ENCODE measurements at regions not wholly inside any gene's neighbourhood (a gene's known extent, or its start where the extent isn't known, plus 50 kb on each side); places are given as distances from the start of the nearest gene placed in this dataset.

- TF ChIP-seq CTCF (IDR thresholded peaks at IDR 0.05) (no peak), EP300 (IDR thresholded peaks at IDR 0.05) (no peak), POLR2A (IDR thresholded peaks at IDR 0.05) (no peak)
These were observed 72.9 kb downstream of the ASCL4 start for GRCh38 chr12:107847430-107847829.

All from ovary (tissue), 3 donors.